Peyer's patch (tissue), 4 donors: ENCODE measurements at regions not wholly inside any gene's neighbourhood (a gene's known extent, or its start where the extent isn't known, plus 50 kb on each side); places are given as distances from the start of the nearest gene placed in this dataset.

Experiments used
- DNase-seq, 3 donors: peaks; one replicate each; pipeline ENCODE4 v3.0.0-alpha.2; 2017 to 2019
- H3K27ac ChIP-seq, 4 donors: fragments of 200-600 bp; sonication (generic); one replicate each; pipeline ENCODE4 v1.5.1; 2016 to 2019
- H3K27me3 ChIP-seq, 2 donors: fragments of 200-600 bp; sonication (generic); one replicate each; pipeline ENCODE4 v1.5.1; 2019
- H3K36me3 ChIP-seq, 3 donors: fragments of 200-600 bp; sonication (generic); one replicate each; pipeline ENCODE4 v1.5.1; 2016 to 2019
- H3K4me1 ChIP-seq, 4 donors: fragments of 200-600 bp; sonication (generic); one replicate each; pipeline ENCODE4 v1.5.1; 2016 to 2019
- H3K4me3 ChIP-seq, 4 donors: fragments of 200-600 bp; sonication (generic); 1 replicate in 3 of 4; 2 replicates in 1 of 4; pipeline ENCODE4 v1.5.1; 2016 to 2019; ENCODE audit warnings: mild to moderate bottlenecking in 1 of 4
- H3K9me3 ChIP-seq, 4 donors: fragments of 200-600 bp; sonication (generic); one replicate each; pipeline ENCODE4 v1.5.1; 2016 to 2019; ENCODE audit warnings: mild to moderate bottlenecking in 1 of 4
- POLR2A ChIP-seq, 2 donors: fragments of 450-650 bp; IDR thresholded peaks; one replicate each; pipeline ENCODE4 v1.5.1; 2017; ENCODE audit warnings: antibody characterized with exemption in 2 of 2, mild to moderate bottlenecking in 2 of 2, moderate library complexity in 2 of 2
- TF ChIP-seq, protein P1 (sequence below), 6 experiments: fragments of 450-650 bp in 4 of 6; fragments of 200-600 bp in 2 of 6; sonication (generic) in 1 of 6; IDR thresholded peaks; one replicate each; pipeline ENCODE4 v1.5.1; 2017 to 2019; ENCODE audit warnings: antibody characterized with exemption in 6 of 6, mild to moderate bottlenecking in 3 of 6, moderate library complexity in 1 of 6

DNA sequence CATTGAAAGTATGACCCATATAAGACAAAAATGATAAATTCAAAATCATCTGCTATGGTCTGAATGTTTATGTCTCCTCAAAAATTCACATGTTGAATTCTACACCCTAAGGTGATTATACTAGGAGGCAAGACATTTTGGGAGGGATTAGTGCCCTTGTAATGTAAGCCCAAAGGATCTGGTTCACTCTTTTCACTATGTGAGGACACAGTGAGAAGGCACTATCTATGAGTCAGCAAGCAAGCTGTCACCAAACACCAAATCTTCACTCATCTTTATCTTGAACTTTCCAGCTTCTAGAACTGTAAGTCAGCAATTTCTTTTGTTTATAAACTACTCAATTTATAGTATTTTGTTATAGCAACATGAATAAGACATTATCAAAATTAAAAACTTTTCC lies 284.7 kb upstream of the ZC3H15 start:
- DNase-seq: no peak
- H3K4me3 ChIP-seq: no peak overlapping the region
- H3K27me3 ChIP-seq: no peaks in the 10 kb centered on the region
- no peak overlapping the region for H3K27ac ChIP-seq
- H3K4me1 ChIP-seq: no peaks in the 10 kb centered on the region
- H3K36me3 ChIP-seq: no peaks in the 10 kb centered on the region
- no peaks in the 10 kb centered on the region for H3K9me3 ChIP-seq
- no peak for TF ChIP-seq POLR2A (IDR thresholded peaks at IDR 0.05)
- TF ChIP-seq, protein P1, sequence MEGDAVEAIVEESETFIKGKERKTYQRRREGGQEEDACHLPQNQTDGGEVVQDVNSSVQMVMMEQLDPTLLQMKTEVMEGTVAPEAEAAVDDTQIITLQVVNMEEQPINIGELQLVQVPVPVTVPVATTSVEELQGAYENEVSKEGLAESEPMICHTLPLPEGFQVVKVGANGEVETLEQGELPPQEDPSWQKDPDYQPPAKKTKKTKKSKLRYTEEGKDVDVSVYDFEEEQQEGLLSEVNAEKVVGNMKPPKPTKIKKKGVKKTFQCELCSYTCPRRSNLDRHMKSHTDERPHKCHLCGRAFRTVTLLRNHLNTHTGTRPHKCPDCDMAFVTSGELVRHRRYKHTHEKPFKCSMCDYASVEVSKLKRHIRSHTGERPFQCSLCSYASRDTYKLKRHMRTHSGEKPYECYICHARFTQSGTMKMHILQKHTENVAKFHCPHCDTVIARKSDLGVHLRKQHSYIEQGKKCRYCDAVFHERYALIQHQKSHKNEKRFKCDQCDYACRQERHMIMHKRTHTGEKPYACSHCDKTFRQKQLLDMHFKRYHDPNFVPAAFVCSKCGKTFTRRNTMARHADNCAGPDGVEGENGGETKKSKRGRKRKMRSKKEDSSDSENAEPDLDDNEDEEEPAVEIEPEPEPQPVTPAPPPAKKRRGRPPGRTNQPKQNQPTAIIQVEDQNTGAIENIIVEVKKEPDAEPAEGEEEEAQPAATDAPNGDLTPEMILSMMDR (IDR thresholded peaks at IDR 0.05): no peak

DNA sequence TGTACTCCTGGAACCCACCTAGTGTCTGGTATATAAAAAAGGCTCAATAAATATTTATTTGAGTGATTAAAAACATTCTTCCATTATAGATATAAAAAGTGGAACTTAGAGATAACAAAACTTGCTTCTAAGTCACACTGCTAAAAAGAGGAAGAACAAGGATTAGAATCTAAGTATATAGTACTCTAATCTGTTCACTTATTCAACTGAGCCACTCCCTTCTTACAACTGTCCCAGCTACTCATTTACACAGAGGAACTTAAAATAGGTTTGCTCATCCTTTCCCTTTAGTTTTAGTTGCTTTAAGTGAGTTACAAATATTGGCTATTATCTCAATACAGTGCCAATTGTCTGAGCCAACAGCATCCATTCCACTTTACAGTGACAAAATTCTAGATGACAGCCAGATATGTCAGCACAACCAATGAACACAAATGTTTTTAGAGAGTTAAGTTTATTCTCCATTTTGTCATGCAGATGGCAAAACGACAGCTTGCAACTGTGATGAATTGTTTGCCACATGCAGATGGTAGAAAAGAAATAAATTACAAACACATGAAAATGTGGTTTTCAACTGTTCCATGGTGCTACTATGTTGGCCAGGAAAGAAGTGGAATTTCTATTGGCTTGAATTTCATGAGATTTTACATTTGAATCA lies 280.7 kb upstream of the ZC3H15 start:
- Histone ChIP-seq H3K36me3 (no peaks in the 10 kb centered on the region), H3K4me3 (no peak overlapping the region), H3K9me3 (no peaks in the 10 kb centered on the region), H3K27ac (no peak overlapping the region), H3K4me1 (no peaks in the 10 kb centered on the region), H3K27me3 (no peaks in the 10 kb centered on the region)
- DNase-seq: no peak
- TF ChIP-seq, protein P1 (IDR thresholded peaks at IDR 0.05): no peak
- no peak for TF ChIP-seq POLR2A (IDR thresholded peaks at IDR 0.05)

DNA sequence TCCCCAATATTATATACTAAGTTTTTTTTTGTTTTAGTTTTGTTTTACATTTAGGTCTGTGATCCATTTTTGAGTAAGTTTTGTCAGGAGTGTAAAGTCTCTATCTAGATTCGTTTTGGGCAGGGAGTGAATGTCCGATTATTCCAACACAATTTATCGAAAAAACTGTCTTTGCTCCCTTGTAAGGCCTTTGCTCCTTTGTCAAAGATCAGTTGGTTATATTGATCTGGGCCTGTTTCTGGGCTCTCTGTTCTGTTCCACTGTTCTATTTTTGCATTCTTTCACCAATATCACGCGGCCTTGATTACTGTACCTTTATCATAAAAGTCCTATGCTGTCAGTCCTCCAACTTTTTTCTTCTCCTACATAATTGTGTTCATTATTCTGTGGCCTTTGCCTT lies 276.5 kb upstream of the ZC3H15 start:
- H3K27me3 ChIP-seq: no peaks in the 10 kb centered on the region
- no peaks in the 10 kb centered on the region for H3K4me1 ChIP-seq
- no peaks in the 10 kb centered on the region for H3K9me3 ChIP-seq
- H3K4me3 ChIP-seq: no peak overlapping the region
- TF ChIP-seq POLR2A (IDR thresholded peaks at IDR 0.05): no peak
- TF ChIP-seq, protein P1 (IDR thresholded peaks at IDR 0.05): no peak
- no peaks in the 10 kb centered on the region for H3K36me3 ChIP-seq
- H3K27ac ChIP-seq: no peak overlapping the region
- no peak for DNase-seq

DNA sequence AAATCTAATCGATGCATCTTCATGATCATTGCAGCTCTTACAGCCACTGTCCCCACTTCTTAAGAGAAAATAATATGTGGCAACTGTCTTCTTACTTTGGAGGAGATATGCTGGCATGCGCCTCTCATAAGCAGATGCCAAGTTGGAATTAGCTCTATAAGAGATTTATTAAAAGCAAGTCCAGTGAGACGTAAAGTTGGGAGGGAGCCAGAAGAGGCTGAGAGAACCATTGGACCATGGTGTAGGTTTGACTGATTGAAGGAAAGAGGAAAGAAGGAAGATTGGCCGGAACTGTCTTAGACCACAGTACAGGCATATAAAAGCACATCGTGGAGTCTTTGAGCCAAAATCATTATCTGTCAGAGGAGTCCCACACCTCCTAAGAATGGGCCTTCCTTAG lies 265.7 kb upstream of the ZC3H15 start:
- no peaks in the 10 kb centered on the region for H3K27me3 ChIP-seq
- TF ChIP-seq, protein P1 (IDR thresholded peaks at IDR 0.05): no peak
- no peak for TF ChIP-seq POLR2A (IDR thresholded peaks at IDR 0.05)
- no peak overlapping the region for H3K4me3 ChIP-seq
- DNase-seq: no peak
- H3K27ac ChIP-seq: no peak overlapping the region
- no peaks in the 10 kb centered on the region for H3K4me1 ChIP-seq
- no peaks in the 10 kb centered on the region for H3K36me3 ChIP-seq
- no peaks in the 10 kb centered on the region for H3K9me3 ChIP-seq

DNA sequence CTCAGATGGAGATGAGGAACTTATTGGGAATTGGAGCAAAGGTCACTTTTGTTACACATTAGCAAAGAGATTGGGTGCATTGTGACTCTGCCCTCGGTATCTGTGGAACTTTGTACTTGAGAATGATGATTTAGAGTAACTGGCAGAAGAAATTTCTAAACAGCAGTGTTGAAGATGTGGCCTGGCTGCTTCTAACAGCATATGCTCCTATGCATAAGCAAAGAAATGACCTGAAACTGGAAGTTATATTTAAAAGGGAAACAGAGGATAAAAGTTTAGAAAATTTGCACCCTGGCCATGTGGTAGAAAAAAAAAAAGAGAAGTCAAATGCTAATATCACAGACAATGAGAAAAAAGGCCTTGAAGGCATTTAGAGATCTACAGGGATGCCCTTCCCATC lies 256.8 kb upstream of the ZC3H15 start:
- TF ChIP-seq, protein P1 (IDR thresholded peaks at IDR 0.05): no peak
- TF ChIP-seq POLR2A (IDR thresholded peaks at IDR 0.05): no peak
- Histone ChIP-seq H3K27me3 (no peaks in the 10 kb centered on the region), H3K4me1 (no peaks in the 10 kb centered on the region), H3K36me3 (no peaks in the 10 kb centered on the region), H3K4me3 (no peak overlapping the region), H3K27ac (no peak overlapping the region), H3K9me3 (peaks cover 0 to 39% (median 10%) of the 10 kb centered on the region in 4 donors)
- DNase-seq: no peak

DNA sequence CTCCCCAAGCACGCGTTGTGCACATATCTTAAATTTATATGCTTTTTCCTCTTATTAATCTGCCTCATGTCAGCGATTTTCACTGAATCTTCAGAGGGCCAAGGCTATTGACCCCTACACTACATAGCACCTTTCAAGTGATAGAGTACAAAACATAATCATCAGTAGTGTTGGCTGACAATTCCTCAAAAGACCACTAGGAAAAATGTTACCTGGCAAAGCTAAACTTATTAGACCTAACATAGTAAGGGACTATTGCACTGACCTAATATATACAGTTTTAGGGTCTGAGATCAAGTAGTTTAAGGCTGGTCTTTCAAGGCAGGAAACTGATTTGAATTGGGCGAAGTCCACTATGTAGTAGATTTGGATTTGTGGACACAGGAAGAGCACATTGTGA lies 244.2 kb upstream of the ZC3H15 start:
- H3K36me3 ChIP-seq: no peaks in the 10 kb centered on the region

More for the DNA sequence above, 244.2 kb upstream of the ZC3H15 start:
- TF ChIP-seq, protein P1 (IDR thresholded peaks at IDR 0.05): no peak
- TF ChIP-seq POLR2A (IDR thresholded peaks at IDR 0.05): no peak
- Histone ChIP-seq H3K4me3 (no peak overlapping the region), H3K27me3 (no peaks in the 10 kb centered on the region), H3K4me1 (no peaks in the 10 kb centered on the region), H3K27ac (no peak overlapping the region), H3K9me3 (no peaks in the 10 kb centered on the region)
- no peak for DNase-seq
